HG03378 (cell line): ENCODE measurements at regions not wholly inside any gene's neighbourhood (a gene's known extent, or its start where the extent isn't known, plus 50 kb on each side); places are given as distances from the start of the nearest gene placed in this dataset.
"Not testable (repeated sequence)": the region's sequence is repeated elsewhere in the genome, so short reads cannot be mapped to it uniquely, and the experiment has no call there.

ENCODE experiments used
- ATAC-seq: cut with Tn5 transposase; IDR thresholded peaks from one replicate; pipeline ENCODE4 v1.9.1; 2021; ENCODE audit warnings: mild to moderate bottlenecking, moderate library complexity; ENCODE audit not compliant: unreplicated experiment

DNA sequence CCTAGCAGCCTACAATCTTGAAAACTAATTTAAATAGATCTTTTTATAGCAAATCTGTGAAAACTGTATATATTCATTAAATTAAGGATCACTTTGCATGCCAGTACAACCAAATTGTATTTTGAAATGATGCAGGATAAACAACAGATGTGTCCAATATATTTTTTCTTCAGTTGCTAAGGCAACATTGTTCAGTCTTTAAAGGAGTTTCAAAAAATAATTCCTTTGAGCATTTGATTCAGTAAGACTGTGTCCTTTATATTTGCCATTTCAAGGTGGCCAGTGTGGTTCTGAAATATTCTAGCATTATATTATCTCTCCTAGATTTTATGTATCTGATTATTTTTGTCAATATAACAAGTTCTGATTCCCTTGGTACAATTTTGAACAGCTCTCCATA, 254.7 kb downstream of the PLOD2 start:
- ATAC-seq: no peak

DNA sequence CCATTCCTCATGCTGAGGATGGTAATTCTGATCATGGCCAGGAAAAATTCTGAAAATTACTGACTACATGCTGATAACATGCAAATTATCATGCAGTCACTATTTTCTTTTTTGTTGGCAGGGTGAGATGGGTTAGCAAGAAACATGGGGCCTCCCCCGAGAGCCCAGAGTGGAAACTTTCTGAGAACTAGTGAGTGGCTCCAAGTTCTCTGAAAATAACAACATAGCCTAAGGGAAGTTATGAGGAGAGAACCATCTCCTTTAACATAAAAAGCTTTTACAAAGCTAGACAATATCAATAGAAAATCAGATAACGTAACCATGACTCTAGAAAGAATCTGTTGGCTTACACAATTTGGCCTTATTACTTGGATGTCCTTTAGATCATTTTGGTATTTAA, 254.2 kb downstream of the PLOD2 start:
- no peak for ATAC-seq

DNA sequence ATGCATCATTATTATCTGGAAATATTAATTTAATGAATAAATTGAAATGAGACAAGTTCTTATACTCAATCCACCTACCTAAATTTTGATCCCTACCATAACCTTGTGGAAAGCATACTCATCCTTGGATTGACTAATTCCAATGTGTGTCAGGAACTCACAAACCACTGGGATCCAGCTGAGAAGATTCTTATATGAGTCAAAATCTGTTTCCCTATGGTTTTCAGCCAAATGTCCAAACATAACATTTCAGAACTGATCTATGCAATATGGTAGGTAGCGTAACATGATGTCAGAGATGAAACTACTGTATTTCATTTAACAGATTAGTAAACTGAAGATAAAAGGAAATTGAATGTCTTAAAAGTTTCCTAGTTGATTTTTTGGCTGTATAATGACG, 250.0 kb downstream of the PLOD2 start:
- no peak for ATAC-seq

DNA sequence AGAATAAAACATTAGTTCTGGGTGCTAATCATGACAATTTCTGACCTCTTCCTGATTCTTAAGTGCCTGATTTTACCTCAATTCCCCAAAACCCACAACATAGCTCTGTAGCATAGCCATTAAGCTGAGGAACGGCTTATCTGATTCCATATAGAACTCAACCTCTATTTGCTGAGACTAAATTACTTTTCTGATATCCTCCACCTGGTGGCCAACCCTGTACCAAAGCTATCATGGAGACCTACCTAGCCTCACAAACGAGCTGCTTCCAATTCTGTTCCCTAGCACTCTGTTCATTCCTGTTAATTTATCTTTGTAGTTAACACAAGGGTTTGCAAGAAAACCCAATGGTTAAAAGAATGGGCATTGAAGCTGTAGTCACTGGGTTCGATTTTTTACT, 245.2 kb downstream of the PLOD2 start:
- ATAC-seq: no peak

DNA sequence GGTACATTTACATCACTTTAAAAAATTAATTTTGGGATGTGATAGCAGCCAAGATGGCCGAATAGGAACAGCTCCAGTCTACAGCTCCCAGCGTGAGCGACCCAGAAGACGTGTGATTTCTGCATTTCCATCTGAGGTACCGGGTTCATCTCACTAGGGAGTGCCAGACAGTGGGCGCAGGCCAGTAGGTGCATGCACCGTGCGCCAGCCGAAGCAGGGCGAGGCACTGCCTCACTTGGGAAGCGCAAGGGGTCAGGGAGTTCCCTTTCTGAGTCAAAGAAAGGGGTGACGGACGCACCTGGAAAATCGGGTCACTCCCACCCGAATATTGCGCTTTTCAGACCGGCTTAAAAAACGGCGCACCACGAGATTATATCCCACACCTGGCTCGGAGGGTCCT, 233.2 kb downstream of the PLOD2 start:
- not testable (repeated sequence) for ATAC-seq

DNA sequence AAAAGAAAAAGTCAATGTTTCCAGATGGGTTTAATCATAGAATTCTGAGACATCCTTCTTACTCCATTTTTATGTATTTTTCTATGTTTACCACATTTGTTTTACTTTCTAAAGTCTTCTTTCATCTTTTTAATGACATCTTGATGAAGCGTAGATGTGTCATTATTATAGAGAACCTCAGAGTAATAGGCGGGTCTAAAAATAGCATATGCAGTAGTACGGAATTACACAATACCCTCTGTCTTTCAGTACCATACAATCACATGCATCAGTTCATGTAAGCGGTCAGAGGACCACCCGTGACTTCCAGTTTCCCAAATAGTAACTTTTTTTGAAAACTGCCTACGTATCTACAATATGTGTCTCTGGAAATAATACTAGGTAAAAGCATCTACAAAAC, 224.0 kb downstream of the PLOD2 start:
- ATAC-seq: no peak

DNA sequence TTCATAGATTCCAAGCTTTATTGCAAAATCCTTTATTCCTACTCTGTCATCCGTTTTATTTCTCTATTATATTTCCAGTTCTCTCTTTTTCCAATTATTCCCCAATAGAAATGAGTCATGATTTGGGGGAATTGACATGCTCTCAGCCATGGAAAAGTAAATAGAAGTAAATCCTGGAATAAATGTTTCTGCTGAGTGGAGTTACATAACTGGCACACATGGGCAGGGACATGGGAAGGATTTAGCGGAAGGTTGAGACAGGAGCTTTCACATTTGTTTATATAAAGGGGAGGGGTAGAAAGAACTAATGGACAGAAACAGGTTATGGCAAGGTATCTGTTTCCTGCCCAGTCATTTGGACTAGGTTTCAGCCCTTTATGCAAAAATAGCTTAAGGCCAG, 221.6 kb downstream of the PLOD2 start:
- ATAC-seq: no peak

DNA sequence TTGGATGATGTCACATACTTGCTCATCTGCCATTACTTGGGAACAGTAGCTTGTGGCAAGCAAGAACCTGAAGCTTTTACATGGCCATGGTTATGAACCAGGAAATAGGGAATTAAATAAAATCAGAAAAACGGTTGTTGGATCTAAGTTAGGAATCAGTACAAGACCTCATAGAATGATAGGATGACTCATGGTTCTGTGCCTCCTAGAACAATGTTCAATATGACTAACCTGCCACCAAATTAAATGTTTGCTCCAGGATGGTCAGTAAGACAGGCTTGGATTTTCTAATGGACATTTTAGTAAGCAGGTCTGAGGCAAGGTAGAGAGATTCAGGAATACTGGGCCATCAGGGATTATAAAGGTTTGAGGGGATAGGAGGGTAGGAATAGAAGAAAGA, 218.9 kb downstream of the PLOD2 start:
- no peak for ATAC-seq

DNA sequence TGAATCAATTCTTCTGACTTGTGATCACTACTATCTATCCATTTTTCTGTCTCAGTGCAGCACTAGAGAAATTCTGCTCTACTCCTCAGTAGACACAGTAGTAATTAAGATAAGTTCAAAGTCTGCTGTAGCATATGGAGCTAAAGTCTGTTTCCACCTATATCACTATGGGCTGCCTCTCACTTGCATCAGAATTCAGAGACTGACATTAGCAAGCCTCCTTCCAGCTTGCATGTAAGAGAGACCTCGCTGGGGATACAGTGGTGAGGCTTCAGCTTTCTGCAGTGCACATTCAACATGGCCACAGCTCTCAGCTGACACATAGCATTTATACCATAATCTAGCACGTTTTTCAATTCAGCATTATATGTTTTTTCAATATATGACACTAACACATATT, 217.0 kb downstream of the PLOD2 start:
- no peak for ATAC-seq

DNA sequence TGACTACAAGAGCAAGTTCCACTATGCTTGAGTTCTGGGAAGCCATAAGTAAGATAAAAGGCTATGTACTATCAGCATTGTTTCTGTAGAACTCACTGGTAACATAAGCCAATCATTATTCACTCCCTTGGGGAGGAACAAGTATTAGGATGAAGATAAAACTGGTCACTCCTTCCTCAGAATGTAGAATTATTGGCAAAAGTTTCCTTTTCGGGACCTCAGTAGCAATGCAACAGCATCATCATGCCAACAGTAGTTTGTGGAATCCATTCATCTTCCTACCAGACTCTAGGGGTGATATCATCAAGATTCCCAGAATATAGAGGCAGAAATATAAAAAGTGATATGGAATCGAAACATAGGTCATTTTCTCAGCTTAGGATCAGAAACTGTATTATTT, 209.5 kb downstream of the PLOD2 start:
- ATAC-seq: no peak

DNA sequence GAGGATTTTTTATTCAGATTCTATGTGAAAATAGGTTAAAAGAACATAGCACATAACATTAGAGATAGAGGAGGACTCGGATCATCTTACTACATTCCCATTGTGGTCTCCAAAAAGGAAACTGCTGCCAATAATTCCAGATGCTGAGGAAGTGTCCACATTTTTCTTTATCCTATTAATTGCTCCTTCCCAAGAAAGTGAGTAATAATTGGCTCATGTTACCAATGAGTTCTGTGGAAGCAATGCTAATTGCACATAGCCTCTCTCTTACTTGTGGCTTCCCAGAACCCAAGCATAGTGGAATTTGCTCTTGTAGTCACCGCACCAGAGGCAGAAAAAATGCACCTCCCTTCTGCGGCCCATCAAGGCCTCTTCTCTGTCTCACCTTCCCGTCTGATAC, 208.4 kb downstream of the PLOD2 start:
- no peak for ATAC-seq

DNA sequence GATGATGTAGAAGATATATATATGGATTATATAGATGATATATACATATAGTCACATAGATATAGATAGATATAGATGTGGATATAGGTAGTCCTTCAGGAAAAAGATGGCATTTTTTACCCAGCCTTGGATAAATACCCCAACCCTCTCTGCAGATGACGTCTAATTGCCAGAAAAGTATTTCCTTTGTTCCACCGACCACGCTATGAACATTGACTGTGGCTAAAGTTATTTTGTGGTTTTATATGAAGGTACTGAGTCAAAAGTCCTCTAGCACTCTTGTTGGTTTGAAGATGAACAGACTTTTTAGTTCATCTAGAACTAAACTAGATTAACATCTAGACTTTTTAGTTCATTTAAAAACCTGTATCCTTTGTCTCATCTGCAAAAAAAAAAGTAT, 207.7 kb downstream of the PLOD2 start:
- no peak for ATAC-seq

DNA sequence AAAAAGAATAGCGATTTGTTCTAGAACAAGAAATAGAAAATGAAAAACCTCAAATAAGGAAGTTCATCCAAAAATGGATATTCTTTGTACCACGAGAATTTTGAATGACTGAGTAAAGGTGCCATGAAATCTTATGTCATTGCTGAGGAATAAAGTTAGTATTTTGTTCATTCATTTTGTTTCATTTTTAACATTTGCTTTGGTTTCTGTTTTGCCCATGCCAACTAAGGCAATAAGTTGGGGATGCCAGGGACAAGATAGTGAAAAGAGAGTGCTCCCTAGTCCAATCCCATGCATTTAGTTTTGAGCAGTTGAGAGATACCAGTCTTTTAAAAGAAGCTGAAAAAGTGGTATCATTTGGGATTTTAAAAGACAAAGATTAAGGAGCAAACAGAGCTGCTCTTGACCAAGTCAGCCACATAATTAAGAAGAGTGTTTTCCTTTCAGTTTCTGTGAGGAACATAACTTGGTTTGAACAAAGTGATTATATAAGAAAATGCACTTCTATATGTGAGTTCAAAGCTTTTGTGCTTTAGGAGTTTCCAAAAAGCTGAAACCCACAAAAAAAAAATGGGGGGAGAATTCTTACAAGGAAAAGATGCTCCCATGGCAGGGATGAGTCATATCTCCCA, 201.4 kb downstream of the PLOD2 start:
- no peak for ATAC-seq

DNA sequence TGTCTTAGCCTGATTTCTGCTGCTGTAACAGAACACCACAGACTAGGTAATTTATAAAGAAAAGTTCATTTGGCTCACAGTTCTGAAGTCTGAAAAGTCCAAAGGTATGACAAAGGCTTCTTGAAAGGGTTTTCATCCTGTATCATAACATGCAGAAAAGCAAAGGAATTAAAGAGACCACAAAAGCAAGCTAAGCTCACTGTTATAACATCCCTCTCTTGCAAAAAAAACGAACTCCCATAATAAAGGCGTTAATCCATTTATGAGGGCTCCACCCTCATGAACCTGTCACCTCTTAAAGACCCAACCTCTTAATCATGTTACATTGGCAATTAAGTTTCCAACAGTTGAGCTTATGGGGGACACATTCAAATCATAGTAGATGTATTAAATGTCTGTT, 197.9 kb downstream of the PLOD2 start:
- no peak for ATAC-seq

DNA sequence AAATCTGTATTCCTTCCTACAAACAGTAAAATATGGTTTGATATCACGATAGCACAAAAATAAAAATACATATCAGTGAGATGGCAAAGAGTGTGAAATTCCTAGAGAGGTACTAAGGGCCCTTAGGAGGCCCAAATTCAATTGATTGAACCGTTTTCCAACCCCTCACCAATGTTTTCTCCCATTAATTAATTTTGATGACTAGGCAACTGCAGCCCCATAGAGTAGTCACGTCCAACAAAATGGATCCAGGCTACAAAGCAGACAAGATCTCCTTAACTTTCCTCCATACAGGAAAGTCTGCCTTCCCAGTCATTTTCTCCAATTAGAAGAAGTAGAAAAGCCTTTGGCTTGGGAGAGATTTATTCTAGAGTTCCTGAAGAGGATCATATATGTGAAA, 193.9 kb downstream of the PLOD2 start:
- ATAC-seq: no peak

DNA sequence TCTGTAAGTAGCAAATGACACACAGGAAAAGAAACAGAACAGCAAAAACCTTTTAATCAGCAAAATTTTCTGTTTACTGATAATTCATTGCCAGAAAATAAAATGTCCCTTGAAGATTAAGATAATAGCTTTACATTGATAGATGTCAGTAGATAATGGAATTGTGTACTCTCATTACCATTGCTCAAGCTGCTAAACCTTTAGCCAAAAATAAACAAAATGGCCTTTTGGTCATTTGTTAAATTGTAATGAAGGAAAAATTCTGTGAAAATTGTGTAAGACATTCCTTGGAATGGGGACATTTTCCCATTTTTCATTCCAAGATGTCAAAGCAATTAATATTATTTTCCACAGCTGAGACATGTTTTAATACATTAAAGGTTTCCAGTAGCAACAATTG, 189.8 kb downstream of the PLOD2 start:
- ATAC-seq: no peak

DNA sequence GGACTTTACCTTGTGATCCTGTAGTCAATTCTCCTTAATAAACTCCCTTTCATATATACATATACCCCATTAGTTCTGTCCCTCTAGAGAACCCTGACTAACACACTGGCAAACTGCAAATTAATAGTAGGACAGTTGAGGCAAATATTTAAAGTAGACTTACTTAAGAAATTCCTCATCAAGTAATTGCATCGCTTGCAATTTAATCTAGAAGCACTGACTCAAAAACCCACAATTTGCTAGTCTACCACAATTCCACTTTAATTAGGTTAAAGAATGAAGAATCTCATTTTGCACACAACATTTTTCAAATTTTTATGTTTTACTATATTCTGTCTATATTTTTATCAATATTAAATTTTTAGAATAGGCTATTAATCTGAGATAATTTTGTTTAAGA, 188.1 kb downstream of the PLOD2 start:
- no peak for ATAC-seq

DNA sequence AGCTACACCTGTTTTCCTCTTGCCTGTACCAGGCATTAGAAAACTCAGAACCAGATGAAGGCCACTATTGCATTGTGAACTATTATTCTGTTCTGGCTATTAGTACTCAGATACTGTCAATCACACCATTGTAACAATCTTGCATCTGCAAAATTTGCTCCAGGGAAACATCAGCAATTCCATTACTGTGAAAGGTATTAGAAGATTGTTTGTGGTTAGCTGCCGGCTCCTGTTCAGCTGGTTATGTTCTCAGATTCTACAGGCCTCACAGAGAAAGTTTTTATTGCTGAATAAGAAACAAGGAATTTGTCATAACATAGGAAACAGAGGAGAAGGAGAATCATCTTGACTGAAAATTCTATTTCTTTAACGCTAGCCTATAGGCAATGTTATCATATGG, 179.9 kb downstream of the PLOD2 start:
- ATAC-seq: no peak

DNA sequence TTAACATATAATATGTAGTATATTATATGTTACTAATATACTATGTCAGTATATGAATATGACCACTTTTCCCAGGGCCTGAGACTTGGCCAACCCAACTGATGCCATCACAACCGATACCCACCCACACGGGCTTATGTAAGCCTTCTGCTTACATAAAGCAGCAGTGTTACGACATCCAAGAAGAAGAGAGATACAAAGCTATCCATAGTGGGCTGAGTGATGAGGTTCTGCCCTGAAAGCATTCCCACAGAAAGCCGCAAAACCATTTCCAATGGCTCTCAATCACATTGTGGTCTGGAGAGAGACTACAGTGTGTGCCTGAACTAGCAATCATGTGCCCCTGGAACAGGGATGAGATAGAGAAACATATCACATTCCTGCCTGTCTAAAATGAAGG, 177.9 kb downstream of the PLOD2 start:
- no peak for ATAC-seq
